IPS DF 19.7 (cell line): ENCODE measurements at regions not wholly inside any gene's neighbourhood (a gene's known extent, or its start where the extent isn't known, plus 50 kb on each side); places are given as distances from the start of the nearest gene placed in this dataset.
"Not testable (repeated sequence)": the region's sequence is repeated elsewhere in the genome, so short reads cannot be mapped to it uniquely, and the experiment has no call there.

Experiments
- DNase-seq: peaks from one replicate; pipeline ENCODE4 v3.0.0-alpha.2; 2013; ENCODE audit warnings: low read depth, low spot score

DNA sequence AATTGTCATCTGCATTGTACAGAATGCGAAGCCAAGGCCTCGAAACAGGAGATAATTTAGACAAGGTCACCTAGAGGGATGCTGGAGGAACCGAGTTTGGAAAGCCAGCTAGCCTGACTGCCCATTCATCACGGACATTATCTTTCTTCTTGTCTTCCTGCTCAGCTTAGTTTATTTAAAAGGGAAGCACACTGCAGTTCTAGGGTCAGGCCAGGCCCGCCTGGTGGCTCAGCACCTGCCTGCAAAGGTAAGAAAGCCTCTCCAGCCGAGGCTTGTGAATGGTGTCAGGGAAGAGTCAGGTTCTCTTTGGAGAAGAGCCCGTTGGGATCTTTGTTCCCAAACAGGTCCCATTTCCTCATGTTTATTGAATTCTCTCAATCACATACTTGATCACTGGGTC, 246.5 kb downstream of the BLID start:
- DNase-seq: no peak

DNA sequence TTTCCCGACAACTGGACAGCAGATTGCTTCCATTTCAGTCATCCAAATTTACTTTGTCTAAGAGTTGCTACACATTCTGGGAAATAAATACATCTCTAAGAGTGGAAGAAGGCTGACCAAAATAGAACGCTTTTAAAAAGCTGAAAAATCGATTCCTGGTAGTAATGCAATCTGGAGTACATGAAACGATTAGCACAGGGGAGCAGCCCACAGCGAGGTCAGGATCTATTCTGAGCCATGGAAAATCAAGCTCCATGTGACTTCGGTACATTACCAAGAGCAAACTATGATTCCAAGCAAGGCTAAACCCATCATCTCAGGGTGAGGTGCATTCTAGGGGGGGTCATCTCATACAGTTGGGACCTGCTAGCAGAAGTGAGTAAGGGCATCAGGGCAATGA, 249.3 kb downstream of the BLID start:
- no peak for DNase-seq

GRCh38 chr11:121864660-121865059, 251.4 kb downstream of the BLID start:
- no peak for DNase-seq

- no peak for DNase-seq
These were observed 252.9 kb downstream of the BLID start for GRCh38 chr11:121863126-121863525.

DNA sequence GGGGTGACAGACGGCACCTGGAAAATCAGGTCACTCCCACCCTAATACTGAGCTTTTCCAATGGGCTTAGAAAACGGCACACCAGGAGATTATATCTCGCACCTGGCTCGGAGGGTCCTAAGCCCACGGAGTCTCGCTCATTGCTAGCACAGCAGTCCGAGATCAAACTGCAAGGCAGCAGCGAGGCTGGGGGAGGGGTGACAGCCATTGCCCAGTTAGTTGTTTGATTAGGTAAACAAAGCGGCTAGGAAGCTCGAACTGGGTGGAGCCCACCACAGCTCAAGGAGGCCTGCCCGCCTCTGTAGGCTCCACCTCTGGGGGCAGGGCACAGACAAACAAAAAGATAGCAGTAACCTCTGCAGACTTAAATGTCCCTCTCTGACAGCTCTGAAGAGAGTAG, 260.9 kb downstream of the BLID start:
- DNase-seq: not testable (repeated sequence)

GRCh38 chr11:121844016-121844415, 272.0 kb downstream of the BLID start:
- no peak for DNase-seq

DNA sequence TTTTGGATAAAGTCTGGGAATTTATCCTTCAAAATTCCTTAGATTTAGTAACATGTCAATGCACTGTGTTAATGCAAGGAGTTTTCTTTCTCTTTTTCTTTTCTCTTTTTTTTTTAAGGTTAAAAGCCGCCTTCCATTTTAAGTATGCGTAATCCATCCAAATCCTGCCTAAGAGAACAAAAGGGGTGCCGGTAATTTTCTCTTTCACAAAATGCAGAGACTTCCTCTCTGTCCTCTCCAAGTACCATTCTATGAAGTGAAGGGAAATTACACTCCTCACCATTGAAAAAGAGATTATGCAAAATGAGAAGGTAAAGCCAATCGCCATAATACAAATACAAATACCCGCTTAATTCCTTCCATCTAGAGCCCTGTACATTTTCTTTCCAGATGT, 273.8 kb downstream of the BLID start:
- no peak for DNase-seq

- no peak for DNase-seq
These were observed 274.4 kb downstream of the BLID start for GRCh38 chr11:121841487-121842191.

GRCh38 chr11:121839781-121840180, 276.2 kb downstream of the BLID start:
- no peak for DNase-seq

GRCh38 chr11:121838571-121838970, 277.4 kb downstream of the BLID start:
- DNase-seq: no peak

DNA sequence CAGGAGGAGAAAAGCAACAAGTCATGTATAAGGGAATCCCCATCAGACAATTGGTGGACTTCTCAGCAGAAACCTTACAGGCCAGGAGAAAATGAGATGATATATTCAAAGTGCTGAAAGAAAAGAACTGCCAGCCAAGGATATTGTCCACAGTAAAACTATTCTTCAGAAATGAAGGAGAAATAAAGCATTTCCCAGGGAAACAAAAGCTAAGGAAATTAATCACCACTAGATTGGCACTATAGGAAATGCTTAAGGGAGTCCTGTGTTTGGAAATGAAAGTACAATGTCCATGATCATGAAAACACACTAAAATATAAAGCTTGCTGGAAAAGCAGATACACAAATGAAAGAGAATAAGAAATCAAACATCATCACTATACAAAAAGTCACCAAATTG, 282.0 kb downstream of the BLID start:
- no peak for DNase-seq

DNA sequence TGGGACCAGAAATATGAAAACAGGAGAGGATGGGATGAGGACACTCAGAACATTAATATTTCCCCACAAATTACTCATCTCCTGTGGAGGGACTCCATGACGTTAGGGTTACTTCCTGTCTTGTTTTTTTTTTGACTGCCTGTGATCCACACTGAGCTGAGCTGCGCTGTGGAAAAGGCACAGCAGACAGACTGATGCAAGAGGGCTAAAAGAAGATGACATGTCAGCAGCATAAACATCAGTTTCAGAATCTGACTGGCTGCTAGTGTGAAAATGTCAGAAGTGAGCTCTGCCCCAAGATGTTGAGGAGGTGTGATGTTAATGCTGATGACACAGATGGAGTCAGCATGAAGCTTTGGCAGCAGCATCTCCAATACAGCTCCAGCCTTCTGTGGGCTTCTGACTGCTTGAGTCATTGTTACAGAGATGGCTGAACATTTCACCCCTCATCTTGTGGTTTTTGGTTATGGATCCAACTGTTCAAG, 286.8 kb downstream of the BLID start:
- DNase-seq: no peak

DNA sequence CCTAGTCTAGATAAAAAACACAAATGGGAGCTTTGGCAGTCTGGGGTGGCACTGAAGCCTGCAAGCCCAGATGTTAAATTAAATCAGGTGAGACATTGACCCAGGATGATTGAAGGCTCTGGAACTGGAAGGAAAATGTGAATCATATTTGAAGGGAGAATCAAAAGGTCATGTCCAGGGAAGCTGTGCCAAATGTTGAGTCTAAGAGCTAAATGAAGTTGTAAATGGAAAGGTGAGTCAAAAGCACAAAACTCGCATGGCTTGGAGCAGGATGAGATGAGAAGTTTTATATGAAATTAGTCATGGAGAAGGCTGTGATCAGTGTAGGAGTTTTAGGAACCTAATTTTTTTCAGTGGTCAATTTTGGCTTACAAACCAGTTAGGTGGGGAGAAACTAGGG, 301.1 kb downstream of the BLID start:
- no peak for DNase-seq

GRCh38 chr11:121814296-121814695, 301.7 kb downstream of the BLID start:
- DNase-seq: no peak

GRCh38 chr11:121810291-121810690, 305.7 kb downstream of the BLID start:
- no peak for DNase-seq

DNA sequence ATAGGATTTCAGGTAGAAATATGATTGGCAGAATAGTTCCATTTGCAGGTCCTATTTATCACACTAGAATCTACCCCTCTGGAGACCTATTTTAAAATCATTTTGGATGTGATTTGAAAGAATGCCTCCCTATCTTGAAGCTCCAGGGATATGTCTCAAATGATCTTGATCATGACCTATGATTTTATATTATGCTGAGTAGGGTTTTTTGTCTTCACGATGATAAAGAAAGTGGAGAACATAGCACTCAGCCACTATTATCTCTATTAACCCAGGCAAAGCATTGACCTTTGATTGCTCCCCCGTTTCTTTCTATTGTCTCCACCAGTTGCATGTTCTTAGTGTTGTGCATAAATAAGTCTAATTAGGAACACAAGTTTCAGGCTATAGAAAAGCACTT, 307.9 kb downstream of the BLID start:
- no peak for DNase-seq

- no peak for DNase-seq
These were observed 309.0 kb downstream of the BLID start for GRCh38 chr11:121807051-121807450.

- no peak for DNase-seq
These were observed 313.5 kb downstream of the BLID start for GRCh38 chr11:121802542-121802941.

GRCh38 chr11:121801781-121802180, 314.2 kb downstream of the BLID start:
- no peak for DNase-seq

GRCh38 chr11:121801394-121801748, 314.6 kb downstream of the BLID start:
- DNase-seq: no peak

DNA sequence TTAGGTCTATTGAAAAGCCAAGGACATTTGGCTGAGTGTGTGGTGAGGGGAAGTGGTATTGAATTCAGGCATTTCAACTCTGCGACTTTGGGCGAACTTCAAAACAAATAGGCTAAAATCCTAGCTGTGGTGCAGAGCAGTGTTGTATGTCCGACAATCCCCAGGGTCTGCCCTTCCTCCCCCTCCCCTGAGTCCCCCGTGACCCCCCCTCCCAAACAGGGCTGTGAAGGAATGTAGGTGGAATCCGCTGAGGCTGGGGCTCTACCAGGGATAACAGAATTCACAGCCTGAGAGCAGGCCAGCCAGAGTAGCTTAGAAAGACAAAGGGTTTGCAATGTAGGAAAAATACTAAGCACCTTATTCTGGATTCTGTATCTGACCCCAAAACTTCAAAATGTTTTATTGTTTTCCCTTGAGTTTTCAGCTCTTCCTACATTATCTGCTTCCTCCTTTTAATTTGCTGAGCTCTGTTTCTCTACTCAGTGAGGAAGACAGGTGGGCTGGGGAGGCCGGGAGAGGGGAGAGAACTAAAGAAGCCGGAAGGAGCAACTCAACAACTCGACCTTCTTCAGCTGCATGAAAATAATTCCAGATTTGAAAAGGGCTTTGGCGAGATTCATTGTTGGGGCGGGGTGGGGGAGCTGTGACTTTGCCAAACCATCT, 315.2 kb downstream of the BLID start:
- peak; percentile 82 for DNase-seq

- DNase-seq: no peak
These were observed 315.8 kb downstream of the BLID start for GRCh38 chr11:121800240-121800639.

DNA sequence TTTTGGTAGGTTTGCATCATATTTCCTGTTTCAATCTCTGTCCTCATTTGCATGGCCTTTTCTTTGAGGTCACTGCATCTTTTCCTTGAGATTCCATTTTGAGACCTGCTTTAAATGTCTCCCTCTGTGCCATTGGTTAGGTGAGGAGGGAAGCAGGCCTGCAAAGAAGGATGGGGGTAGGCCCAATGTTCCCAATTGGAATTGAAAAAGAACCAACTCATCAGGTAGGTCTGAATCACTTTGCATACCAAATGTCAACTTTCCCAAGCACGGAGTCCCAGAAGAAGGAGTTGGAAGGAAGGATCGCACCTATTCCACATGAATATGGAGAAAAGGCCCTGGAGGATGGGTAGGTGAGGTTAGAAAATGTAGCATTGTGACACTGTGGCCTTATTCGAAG, 318.5 kb downstream of the BLID start:
- no peak for DNase-seq

- no peak for DNase-seq
These were observed 320.8 kb downstream of the BLID start for GRCh38 chr11:121795174-121795573.
